ENCODE measurements at regions not wholly inside any gene's neighbourhood (a gene's known extent, or its start where the extent isn't known, plus 50 kb on each side); places are given as distances from the start of the nearest gene placed in this dataset.

DNA sequence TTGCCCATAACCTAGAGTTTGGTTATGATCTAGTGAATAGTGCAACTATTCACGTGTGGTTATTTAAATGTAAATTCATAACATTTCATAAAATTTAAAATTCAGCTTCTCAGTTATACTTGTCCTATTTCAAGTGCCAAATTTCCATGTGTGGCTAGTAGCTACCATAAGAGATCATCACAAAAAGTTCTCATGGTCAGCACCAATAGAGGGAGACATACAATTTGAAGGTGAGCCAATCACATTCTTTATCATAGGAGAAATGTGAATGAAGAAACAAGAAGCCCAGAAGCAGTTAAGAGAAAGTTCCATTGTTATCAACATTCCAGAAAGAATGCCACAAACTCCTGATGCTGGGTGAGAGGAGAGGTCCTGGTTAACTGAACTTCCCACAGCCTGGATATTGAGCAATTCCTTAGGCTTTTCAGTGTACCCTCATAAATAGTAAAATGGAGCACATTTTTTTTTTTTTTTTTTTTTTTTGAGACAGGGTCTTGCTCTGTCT lies 892.9 kb upstream of the USP15 start:
- no peak overlapping the region for H3K27ac ChIP-seq
- TF ChIP-seq ZFX (IDR thresholded peaks at IDR 0.05; ENCODE audit: borderline replicate concordance) = no peak
- TF ChIP-seq, protein P1, sequence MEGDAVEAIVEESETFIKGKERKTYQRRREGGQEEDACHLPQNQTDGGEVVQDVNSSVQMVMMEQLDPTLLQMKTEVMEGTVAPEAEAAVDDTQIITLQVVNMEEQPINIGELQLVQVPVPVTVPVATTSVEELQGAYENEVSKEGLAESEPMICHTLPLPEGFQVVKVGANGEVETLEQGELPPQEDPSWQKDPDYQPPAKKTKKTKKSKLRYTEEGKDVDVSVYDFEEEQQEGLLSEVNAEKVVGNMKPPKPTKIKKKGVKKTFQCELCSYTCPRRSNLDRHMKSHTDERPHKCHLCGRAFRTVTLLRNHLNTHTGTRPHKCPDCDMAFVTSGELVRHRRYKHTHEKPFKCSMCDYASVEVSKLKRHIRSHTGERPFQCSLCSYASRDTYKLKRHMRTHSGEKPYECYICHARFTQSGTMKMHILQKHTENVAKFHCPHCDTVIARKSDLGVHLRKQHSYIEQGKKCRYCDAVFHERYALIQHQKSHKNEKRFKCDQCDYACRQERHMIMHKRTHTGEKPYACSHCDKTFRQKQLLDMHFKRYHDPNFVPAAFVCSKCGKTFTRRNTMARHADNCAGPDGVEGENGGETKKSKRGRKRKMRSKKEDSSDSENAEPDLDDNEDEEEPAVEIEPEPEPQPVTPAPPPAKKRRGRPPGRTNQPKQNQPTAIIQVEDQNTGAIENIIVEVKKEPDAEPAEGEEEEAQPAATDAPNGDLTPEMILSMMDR (IDR thresholded peaks at IDR 0.05) = peak; percentile 67

DNA sequence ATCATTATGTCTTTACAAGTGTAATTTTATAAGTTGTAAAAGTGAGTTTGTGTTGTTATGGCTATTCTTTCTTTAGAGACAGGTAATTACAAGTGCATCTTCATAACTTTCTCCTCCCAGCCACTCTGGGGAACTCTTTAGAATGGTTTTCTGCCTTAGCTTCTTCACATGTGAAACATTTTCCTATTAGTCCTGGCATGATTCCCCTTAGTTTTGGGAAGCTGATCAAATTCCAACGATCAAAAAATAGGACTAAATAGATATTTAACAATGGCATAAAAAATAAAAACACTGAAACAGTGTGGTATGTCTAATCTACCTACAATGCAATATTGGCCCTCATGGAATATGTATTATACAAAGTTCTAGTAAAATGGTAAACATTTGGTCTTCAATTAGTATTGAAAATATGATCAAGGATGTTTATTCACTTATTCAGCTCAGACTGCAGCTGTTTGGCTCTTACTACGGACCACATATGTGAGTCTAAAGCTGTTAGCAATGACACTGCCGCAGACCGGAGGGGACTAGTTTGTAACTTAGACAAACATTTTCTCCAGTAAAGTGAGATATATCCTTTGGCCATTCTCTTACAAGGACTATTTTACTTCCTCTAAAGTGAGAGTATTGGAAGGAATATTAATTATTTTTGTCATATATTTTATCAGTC lies 890.8 kb upstream of the USP15 start:
- H3K27ac ChIP-seq = no peak overlapping the region
- TF ChIP-seq ZFX (IDR thresholded peaks at IDR 0.05; ENCODE audit: borderline replicate concordance) = no peak
- TF ChIP-seq, protein P1 (IDR thresholded peaks at IDR 0.05) = no peak

- no peak for TF ChIP-seq ZFX (IDR thresholded peaks at IDR 0.05; ENCODE audit: borderline replicate concordance)
- TF ChIP-seq, protein P1 (IDR thresholded peaks at IDR 0.05) = no peak
- H3K27ac ChIP-seq = no peak overlapping the region
These were observed 875.7 kb upstream of the USP15 start for GRCh38 chr12:61384511-61384910.

DNA sequence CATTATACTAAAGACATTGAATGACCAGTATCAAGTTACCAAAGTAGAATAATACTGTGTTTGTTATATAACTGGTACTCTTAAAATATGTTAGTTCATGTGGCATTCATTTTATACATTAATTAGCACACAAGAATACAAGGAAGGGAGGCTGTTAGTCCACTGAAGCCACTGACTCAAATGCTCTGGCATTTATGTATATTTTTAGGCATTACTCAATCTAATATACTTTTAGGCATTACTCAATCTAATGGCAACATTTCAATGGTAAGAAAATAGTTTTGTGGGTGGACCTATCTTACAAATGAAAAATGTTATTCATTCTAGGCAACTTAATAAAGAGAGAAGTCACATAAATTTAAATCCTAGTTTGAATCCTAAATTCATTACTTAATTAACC lies 874.4 kb upstream of the USP15 start:
- TF ChIP-seq, protein P1 (IDR thresholded peaks at IDR 0.05) = no peak
- TF ChIP-seq ZFX (IDR thresholded peaks at IDR 0.05; ENCODE audit: borderline replicate concordance) = no peak
- no peak overlapping the region for H3K27ac ChIP-seq

DNA sequence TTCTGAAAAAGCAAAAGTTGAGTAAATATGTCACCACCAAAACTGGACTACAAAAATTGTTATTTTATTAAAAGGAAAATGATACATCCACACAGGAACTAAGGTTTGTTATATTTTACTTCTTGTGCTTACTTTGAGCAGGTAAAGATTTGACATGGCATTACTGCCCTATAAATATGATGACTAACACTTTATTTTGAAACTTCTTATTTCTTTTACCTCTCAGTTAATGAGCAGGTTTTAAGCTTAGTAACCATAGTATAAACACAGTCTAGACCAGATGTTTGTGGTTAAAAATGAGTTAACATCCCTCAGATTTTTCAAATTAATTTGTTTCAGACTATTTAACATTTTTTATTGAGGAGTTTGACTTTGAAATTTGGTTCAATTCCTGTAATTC lies 862.5 kb upstream of the USP15 start:
- TF ChIP-seq, protein P1 (IDR thresholded peaks at IDR 0.05) = no peak
- TF ChIP-seq ZFX (IDR thresholded peaks at IDR 0.05; ENCODE audit: borderline replicate concordance) = no peak
- H3K27ac ChIP-seq = no peak overlapping the region

GRCh38 chr12:61412201-61412600 lies 848.0 kb upstream of the USP15 start:
- H3K27ac ChIP-seq = no peak overlapping the region

GRCh38 chr12:61414470-61414869 lies 845.7 kb upstream of the USP15 start:
- TF ChIP-seq, protein P1 (IDR thresholded peaks at IDR 0.05) = no peak
- no peak for TF ChIP-seq ZFX (IDR thresholded peaks at IDR 0.05; ENCODE audit: borderline replicate concordance)
- H3K27ac ChIP-seq = no peak overlapping the region

More at GRCh38 chr12:61412201-61412600, 848.0 kb upstream of the USP15 start:
- no peak for TF ChIP-seq ZFX (IDR thresholded peaks at IDR 0.05; ENCODE audit: borderline replicate concordance)
- TF ChIP-seq, protein P1 (IDR thresholded peaks at IDR 0.05) = no peak

Data from 22Rv1 (cell line).